BLaER1 treated with 17β-estradiol and CSF1 and Interleukin-3, amounts not matched to agents 10 nM and 100 nM (cell line): ENCODE measurements at regions not wholly inside any gene's neighbourhood (a gene's known extent, or its start where the extent isn't known, plus 50 kb on each side); places are given as distances from the start of the nearest gene placed in this dataset.
A peak's percentile ranks its signal among the peaks of the same experiment; 100 is the strongest.

Experiments
- H3K27ac ChIP-seq, 11 experiments: shearing (Covaris generic); formaldehyde crosslinking; 2 replicates each; pipeline ENCODE4 v1.8.1; 2022
- H3K27me3 ChIP-seq, 11 experiments: shearing (Covaris generic); formaldehyde crosslinking; 2 replicates each; pipeline ENCODE4 v1.8.1; 2022
- H3K36me3 ChIP-seq, 11 experiments: shearing (Covaris generic); formaldehyde crosslinking; 2 replicates each; pipeline ENCODE4 v1.8.1; 2022
- H3K4me1 ChIP-seq, 10 experiments: shearing (Covaris generic); formaldehyde crosslinking; 2 replicates each; pipeline ENCODE4 v1.8.1; 2022
- H3K4me2 ChIP-seq, 11 experiments: shearing (Covaris generic); formaldehyde crosslinking; 2 replicates each; pipeline ENCODE4 v1.8.1; 2022
- H3K4me3 ChIP-seq, 10 experiments: shearing (Covaris generic); formaldehyde crosslinking; 2 replicates each; pipeline ENCODE4 v1.8.1; 2022
- H3K9ac ChIP-seq, 11 experiments: shearing (Covaris generic); formaldehyde crosslinking; 2 replicates each; pipeline ENCODE4 v1.8.1; 2022
- H3K9me3 ChIP-seq, 11 experiments: shearing (Covaris generic); formaldehyde crosslinking; replicated peaks in 1 of 11; 2 replicates each; pipeline ENCODE4 v1.8.1; 2022
- H4K20me1 ChIP-seq, 11 experiments: shearing (Covaris generic); formaldehyde crosslinking; 2 replicates each; pipeline ENCODE4 v1.8.1; 2022
- Cebpa-rat ChIP-seq, 11 experiments: shearing (Covaris generic); IDR thresholded peaks; 2 replicates each; pipeline ENCODE4 v1.8.1; 2022

DNA sequence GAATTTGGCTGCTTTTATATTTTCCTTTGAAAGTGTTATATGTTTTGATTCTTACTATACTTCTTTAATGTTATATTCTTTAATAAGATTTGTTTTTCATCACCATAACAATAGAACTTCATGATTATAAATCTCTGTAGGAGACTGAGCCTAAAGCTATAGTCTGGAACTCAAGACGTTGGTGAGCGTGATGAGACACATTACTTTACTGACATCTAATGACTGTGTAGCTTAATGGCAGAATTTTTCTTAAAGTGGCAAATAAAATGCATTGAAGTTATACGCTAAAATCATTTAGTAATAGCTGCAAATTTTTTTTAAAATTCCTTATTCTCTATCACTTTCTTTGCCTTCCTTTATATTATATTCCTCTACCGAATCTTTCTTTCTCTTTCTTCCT lies 56.1 kb upstream of the HAO2 start:
- no peak for TF ChIP-seq Cebpa-rat (IDR thresholded peaks at IDR 0.05)

DNA sequence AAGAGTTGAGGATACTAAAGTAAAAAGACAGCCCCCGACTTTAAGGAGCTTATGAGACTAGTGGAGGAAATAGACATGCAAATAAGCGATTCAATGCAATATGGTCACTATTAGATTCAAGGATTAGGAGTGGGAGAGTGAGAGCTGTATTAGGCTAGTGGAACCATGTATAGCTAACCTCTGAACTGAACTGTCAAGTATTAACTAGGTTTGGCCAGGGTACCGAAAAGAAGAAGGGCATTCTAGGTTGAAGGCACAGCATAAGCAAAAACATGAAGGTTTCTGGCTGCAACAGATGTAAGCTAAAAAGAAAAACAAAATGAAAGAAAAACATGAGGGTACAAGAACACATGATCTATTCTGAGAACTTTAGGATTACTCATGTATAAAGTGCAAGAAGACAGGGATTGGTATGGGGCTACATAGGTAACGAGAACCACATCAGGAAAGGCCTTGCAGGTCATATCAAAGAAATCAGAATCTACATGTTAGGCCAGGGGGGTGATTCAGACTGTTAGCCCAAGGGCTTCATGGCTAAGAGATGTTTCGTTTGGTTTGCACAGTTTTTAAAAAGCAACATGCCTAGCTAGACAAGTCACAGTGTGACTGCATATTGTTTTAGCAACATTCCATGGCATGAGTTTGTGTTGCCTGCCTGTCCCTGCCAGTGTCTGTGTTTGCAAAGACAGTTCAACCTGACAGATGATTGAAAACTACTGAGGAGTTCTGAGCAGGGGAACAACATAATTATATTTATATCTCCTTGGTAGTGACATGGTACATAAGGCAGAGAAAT lies 54.4 kb upstream of the HAO2 start:
- Histone ChIP-seq H3K36me3 (no peaks in the 10 kb centered on the region), H3K27me3 (no peaks in the 10 kb centered on the region), H3K27ac (no peak overlapping the region), H3K9ac (no peak overlapping the region), H3K4me2 (no peak overlapping the region), H4K20me1 (no peaks in the 10 kb centered on the region), H3K9me3 (0 out of 22 replicates have a peak, but pooled peaks cover 0 to 6% (median 0%) of the 10 kb centered on the region in 11 experiments), H3K4me1 (peaks cover 12 to 29% (median 19%) of the 10 kb centered on the region in 10 experiments), H3K4me3 (no peak overlapping the region)
- TF ChIP-seq Cebpa-rat (IDR thresholded peaks at IDR 0.05), result no peak

More for the DNA sequence above, 56.1 kb upstream of the HAO2 start:
- Histone ChIP-seq H3K4me3 (no peak overlapping the region), H3K4me1 (peaks cover 24 to 39% (median 29%) of the 10 kb centered on the region in 10 experiments), H3K9me3 (0 out of 22 replicates have a peak, but pooled peaks cover 0 to 6% (median 0%) of the 10 kb centered on the region in 11 experiments), H4K20me1 (no peaks in the 10 kb centered on the region), H3K36me3 (no peaks in the 10 kb centered on the region), H3K27me3 (no peaks in the 10 kb centered on the region), H3K9ac (no peak overlapping the region), H3K27ac (no peak overlapping the region), H3K4me2 (no peak overlapping the region)

DNA sequence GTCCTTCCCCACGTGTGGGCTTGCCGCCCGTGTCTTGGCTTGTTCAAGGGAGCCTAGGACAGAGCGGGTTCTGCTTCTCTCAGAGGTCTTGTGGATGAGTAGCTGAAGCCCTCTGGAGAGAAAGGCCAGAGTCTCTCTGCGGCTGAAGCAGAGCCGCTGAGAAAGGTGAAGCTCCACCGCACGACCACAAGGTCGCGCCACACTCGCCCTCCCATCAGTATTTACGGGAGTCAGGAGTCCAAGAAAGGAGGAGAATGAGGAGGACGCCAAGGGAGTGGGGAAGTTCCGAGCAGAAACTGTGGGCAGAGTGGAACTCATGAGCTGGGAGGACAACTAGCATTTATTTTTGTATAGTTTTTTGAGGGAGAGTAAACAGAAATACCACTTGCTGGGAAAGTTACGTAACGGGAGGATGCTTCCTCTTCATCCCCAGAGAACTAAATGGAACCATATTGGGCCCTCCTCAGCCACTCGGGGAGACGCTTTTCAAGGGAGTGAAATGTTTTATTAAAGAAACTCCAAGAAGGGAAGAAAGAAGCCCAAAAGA lies 51.6 kb upstream of the HAO2 start:
- Histone ChIP-seq H3K9ac (no peak overlapping the region), H3K4me2 (peak overlapping the region in 7 of 11 experiments; percentile 9 to 64 (median 47); a peak in 13 of 22 replicates), H3K27me3 (no peaks in the 10 kb centered on the region), H4K20me1 (no peaks in the 10 kb centered on the region), H3K9me3 (0 out of 22 replicates have a peak, but pooled peaks cover 0 to 6% (median 0%) of the 10 kb centered on the region in 11 experiments), H3K36me3 (no peaks in the 10 kb centered on the region), H3K4me1 (peaks cover 0 to 18% (median 12%) of the 10 kb centered on the region in 10 experiments; a peak in 15 of 20 replicates), H3K27ac (peak overlapping the region in 1 of 11 experiments; percentile 2; a peak in 1 of 22 replicates), H3K4me3 (no peak overlapping the region)
- TF ChIP-seq Cebpa-rat (IDR thresholded peaks at IDR 0.05), result no peak

DNA sequence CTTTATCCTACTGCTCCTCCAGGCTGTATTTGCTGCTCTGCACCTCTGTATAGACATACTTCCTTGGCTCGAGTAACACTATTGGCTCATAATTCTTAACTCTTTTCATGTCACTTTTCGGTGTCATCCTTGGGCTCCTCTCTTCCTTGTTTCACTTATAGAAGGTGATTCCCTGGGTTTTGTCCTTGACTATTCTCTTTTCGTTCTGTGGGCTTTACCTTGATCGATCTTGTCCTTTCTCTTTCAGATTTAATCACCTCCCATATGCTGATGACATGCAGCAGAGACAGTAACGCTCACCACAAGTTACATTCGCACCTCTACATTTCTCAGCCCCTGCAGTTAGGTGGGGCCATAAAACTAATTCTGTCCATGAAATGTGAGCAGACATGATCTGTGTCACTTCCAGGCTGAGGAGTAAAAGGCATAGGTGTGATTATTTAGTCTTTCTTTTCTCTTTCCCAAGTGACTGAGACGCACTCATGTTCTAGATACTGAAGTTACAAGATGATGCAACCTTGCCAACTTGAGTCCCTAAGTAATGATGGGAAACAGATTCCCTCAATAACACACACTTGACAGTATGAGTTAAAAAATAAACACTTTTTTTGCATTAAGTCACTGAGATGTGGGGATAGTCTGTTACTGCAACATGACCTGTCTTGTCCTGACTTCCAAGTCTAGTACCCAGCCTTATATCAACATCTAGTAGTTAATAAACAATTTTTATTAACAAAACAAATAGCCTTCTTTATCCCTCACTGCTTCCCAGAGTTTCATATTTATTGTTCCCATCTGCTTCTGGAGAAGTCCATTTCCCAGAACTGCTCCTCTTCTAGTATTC lies 49.9 kb upstream of the HAO2 start:
- Histone ChIP-seq H3K27me3 (no peaks in the 10 kb centered on the region), H3K36me3 (no peaks in the 10 kb centered on the region), H3K27ac (no peak overlapping the region), H4K20me1 (no peaks in the 10 kb centered on the region), H3K4me1 (peaks cover 6 to 36% (median 26%) of the 10 kb centered on the region in 10 experiments; a peak in 19 of 20 replicates), H3K4me3 (no peak overlapping the region), H3K9me3 (0 out of 22 replicates have a peak, but pooled peaks cover 0 to 6% (median 0%) of the 10 kb centered on the region in 11 experiments), H3K9ac (no peak overlapping the region), H3K4me2 (0 out of 22 replicates have a peak overlapping the region, but pooled peaks of 1 of the 11 experiments have one; percentile 55)
- TF ChIP-seq Cebpa-rat (IDR thresholded peaks at IDR 0.05), result no peak
